Neural progenitor cell (in vitro differentiated cells): ENCODE measurements at regions not wholly inside any gene's neighbourhood (a gene's known extent, or its start where the extent isn't known, plus 50 kb on each side); places are given as distances from the start of the nearest gene placed in this dataset.

ENCODE experiments used
- EZH2 ChIP-seq: fragments of 200-600 bp; sonication (generic); IDR thresholded peaks from 2 replicates; pipeline ENCODE4 v1.6.1; 2017; ENCODE audit warnings: antibody characterized with exemption, mild to moderate bottlenecking, moderate library complexity
- EZH2phosphoT487 ChIP-seq: fragments of 200-600 bp; sonication (generic); IDR thresholded peaks from 2 replicates; pipeline ENCODE4 v1.6.1; 2017; ENCODE audit warnings: antibody characterized with exemption
- TF ChIP-seq, protein P1 (sequence below): fragments of 200-600 bp; sonication (generic); IDR thresholded peaks from 2 replicates; pipeline ENCODE4 v1.5.1; 2017; ENCODE audit warnings: antibody characterized with exemption, mild to moderate bottlenecking

DNA sequence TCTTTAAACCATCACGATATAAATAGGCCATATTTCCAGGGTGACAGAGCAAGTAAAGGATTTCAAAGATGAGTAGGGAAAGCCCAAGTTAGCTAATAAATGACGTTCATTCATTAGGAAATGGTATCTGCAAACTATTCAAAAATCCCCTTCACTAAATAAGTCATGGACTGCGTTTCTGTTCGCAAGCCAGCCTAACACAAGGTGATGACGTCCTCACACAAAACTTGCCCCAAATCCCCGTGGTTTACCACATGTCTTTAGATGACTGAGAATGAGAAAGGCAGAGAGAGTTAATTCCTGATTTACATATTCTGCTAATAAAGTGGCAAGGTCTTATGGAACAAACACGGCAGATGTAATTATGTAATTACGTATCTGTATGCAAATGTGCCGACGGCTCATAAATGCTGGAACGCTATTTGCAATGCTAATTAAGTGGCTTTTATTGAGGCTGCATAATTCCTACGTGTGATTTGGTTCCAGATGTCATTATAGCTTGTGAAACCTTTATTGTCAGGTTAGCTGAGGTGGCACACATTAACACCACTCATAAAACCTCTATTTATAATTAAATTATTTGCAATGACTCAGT, 437.7 kb upstream of the FRG1 start:
- TF ChIP-seq EZH2 (no peak), EZH2phosphoT487 (no peak)
- TF ChIP-seq, protein P1, sequence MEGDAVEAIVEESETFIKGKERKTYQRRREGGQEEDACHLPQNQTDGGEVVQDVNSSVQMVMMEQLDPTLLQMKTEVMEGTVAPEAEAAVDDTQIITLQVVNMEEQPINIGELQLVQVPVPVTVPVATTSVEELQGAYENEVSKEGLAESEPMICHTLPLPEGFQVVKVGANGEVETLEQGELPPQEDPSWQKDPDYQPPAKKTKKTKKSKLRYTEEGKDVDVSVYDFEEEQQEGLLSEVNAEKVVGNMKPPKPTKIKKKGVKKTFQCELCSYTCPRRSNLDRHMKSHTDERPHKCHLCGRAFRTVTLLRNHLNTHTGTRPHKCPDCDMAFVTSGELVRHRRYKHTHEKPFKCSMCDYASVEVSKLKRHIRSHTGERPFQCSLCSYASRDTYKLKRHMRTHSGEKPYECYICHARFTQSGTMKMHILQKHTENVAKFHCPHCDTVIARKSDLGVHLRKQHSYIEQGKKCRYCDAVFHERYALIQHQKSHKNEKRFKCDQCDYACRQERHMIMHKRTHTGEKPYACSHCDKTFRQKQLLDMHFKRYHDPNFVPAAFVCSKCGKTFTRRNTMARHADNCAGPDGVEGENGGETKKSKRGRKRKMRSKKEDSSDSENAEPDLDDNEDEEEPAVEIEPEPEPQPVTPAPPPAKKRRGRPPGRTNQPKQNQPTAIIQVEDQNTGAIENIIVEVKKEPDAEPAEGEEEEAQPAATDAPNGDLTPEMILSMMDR: no peak
